HG03095 (cell line): ENCODE measurements at regions not wholly inside any gene's neighbourhood (a gene's known extent, or its start where the extent isn't known, plus 50 kb on each side); places are given as distances from the start of the nearest gene placed in this dataset.
"Not testable (repeated sequence)": the region's sequence is repeated elsewhere in the genome, so short reads cannot be mapped to it uniquely, and the experiment has no call there.

Experiments used
- ATAC-seq: cut with Tn5 transposase; IDR thresholded peaks from one replicate; pipeline ENCODE4 v1.9.1; 2021; ENCODE audit warnings: moderate library complexity; ENCODE audit not compliant: unreplicated experiment

DNA sequence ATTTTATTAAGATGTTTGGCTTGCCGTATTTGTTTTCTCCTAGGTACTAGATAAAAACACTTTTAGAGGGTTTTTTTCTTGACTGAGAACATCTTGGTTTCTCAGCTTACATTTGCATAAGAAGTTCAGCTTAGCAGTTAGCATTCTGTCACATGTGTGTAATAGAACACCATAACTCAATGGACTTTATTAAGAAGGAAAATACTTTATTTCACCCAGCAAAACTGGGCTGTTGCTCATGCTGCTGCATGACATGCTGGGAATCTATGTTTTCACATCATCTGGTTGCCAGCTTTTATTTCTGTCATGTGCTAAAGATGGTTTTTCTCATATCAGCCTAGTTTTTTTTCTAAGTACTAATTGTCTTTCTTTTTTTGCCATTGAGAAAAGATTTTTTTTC lies 144.6 kb downstream of the UTRN start:
- ATAC-seq, result no peak

DNA sequence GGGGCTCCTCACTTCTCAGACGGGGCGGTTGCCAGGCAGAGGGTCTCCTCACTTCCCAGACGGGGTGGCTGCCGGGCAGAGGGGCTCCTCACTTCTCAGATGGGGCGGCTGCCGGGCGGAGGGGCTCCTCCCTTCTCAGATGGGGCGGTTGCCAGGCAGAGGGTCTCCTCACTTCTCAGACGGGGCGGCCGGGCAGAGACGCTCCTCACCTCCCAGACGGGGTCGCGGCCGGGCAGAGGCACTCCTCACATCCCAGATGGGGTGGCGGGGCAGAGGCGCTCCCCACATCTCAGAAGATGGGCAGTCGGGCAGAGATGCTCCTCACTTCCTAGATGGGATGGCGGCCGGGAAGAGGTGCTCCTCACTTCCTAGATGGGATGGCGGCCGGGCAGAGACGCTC lies 148.3 kb downstream of the UTRN start:
- not testable (repeated sequence) for ATAC-seq

DNA sequence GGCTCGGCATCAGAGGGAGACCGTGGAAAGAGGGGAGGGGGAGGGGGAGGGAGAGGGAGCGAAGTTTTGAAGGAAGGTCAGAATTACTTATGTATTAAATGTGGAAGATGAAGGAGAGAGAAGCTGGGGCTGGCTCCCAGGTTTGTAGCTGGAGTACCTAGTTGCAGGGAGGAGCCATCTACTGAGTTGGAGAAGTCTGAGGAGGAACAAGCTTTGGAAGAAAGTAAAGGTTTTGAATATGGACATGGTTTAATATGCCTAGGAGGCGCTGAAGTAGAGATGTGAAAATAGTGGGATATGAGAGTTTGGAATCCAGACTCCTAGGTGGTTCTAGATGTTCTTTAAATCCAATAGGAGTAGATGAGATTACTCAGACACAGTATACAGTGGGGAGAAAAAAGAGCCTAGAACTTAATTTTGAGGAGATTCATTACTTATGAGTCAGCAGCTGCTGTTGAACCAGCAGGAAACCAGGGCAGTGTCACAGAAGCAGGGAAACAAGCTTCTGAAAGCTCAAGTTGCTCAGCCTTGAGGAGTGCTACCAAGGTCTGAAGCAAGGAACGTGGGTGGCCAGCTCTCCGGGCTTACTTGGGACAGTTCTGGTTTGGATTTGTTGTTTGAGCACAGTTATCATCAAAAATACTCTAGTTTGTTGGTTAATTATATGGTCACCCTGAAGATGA lies 149.3 kb downstream of the UTRN start:
- no peak for ATAC-seq

DNA sequence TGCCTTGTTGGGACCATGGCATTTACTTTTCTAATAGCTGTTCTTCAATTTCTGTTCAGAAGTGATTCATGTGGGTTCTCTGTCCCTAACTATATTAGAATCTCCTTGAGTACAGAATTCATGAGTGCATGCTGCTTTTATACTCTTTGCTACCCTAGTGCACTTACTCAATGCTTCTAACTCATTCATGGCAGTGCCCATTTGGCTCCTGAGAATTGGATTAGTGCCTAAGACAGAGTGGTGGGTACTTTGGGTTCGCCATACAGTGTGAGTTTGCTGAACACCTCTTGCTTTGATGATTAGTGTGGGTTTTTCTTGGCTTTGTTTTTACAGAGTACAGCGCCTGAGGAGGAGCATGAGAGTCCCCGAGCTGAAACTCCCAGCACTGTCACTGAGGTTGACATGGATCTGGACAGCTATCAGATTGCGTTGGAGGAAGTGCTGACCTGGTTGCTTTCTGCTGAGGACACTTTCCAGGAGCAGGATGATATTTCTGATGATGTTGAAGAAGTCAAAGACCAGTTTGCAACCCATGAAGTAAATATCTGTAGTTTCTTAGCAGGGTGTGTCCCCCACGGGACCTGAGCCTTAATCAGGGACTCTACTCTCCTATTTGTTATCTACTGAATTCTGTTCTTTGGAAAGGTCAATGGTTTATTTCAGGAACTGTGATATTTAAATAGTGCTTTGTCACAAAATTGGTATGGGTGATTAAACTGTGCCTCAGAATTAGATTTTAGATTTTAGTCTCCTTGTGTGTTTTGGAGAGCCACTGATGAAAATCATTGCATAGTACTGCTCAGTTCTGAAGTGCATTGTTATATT lies 150.7 kb downstream of the UTRN start:
- no peak for ATAC-seq

DNA sequence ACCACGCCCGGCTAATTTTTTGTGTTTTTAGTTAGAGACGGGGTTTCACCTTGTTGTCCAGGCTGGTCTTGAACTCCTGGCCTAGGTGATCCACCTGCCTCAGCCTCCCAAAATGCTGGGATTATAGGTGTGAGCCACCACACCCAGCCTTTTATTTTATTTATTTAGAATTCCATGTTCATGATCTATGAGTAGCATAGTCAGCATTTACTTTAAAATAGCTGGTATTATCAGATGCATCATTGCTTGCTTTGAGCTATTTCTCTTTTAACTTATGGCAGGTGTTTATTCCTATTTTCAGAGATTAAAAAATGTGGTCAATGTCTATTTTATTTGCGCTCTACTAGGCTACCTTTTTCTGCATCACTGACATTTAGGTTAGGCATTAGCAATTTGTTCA lies 152.0 kb downstream of the UTRN start:
- ATAC-seq, result no peak

DNA sequence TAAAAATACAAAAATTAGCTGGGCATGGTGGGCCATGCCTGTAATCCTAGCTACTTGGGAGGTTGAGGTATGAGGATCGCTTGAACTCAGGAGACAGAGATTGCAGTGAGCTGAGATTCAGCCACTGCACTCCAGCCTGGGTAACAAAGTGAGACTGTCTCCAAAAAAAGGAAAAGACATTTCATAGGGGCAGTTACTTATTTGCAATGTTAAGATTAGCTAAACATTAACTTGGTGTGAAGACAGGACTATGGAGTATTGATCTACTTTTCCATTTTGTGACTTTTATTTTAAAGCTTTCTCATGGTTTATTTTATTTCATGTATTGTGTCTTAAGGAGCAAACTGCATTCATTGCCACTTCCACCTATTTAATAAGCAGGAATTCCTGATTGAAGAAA lies 153.0 kb downstream of the UTRN start:
- ATAC-seq, result no peak

DNA sequence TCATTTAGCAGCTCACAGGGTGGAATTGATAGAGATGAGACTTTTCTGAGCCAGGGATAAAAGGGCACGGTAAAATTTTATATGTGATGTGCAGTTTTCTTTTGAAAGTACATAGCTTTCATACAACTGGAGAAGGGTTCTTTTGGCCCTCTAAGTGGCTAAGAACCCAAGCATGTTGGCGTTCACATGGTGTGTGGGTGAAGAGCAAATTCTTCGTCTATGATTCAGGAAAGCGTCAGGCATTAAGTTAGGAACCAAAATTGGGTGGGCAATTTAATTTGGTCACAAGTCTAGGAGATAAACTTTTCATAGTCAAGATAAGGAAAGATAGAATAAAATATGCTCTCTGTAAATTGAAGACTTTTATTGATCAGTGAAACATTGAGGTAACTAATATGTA lies 153.9 kb downstream of the UTRN start:
- no peak for ATAC-seq

DNA sequence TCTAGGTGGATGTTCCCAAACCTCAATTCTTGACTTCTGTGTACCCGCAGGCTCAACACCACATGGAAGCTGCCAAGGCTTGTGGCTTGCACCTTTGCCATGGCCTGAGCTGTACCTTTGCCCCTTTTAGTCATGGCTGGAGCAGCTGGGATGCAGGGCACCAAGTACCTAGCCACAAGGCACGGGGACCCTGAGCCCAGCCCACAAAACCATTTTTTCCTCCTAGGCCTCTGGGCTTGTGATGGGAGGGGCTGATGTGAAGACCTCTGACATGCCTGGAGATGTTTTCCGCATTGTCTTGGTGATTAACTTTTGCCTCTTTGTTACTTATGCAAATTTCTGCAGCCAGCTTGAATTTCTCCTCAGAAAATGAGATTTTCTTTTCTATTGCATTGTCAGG lies 156.7 kb downstream of the UTRN start:
- not testable (repeated sequence) for ATAC-seq

DNA sequence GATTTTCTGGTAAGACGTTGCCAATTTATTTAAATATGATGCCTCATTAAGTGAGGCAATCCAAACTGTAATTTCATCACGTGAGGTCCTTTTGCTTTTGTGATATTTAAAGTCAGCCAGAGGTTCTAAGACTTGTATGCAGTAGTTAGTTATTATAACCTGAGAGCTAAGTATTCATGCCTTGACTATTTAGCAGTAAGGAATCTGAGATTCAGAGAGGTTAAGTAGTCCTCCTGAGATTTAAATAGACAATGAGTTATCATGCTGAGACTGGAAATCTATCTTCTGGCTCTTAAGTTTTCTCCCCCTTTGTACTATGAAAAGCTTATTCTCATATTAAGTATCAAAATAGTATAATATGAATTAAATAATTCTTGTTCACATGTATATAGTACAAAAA lies 158.0 kb downstream of the UTRN start:
- no peak for ATAC-seq

DNA sequence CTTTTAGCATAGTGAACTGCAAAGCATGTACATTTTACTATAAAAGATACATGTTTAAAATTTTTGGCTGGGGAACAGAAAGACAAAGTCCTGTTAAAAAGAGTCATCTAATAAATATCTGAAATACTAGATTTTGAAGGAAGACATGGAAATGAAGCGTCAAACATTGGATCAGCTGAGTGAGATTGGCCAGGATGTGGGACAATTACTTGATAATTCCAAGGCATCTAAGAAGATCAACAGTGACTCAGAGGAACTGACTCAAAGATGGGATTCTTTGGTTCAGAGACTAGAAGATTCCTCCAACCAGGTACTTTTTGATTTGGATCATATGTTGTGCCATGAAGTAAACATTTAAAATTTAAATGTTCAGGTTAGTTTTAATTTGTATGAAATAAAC lies 162.3 kb downstream of the UTRN start:
- no peak for ATAC-seq

DNA sequence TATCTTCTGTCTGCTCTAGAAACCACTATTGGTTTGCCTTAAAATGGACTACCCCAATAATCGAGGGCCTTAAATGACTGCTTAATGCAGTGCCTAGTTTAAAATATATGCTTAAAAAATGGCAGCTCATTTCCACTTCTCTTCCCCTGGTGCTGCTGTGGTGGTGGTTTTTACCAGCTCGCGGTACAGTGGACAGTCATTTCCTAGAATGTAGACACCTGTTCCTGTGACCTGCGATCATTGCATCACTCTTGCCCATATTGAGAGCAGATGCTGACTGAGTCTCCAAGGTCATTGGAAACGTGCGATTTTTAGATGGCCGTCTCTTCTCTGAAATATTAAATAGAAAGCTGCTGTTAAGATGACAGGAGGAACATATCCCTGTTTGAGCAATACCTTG lies 164.1 kb downstream of the UTRN start:
- ATAC-seq, result no peak

DNA sequence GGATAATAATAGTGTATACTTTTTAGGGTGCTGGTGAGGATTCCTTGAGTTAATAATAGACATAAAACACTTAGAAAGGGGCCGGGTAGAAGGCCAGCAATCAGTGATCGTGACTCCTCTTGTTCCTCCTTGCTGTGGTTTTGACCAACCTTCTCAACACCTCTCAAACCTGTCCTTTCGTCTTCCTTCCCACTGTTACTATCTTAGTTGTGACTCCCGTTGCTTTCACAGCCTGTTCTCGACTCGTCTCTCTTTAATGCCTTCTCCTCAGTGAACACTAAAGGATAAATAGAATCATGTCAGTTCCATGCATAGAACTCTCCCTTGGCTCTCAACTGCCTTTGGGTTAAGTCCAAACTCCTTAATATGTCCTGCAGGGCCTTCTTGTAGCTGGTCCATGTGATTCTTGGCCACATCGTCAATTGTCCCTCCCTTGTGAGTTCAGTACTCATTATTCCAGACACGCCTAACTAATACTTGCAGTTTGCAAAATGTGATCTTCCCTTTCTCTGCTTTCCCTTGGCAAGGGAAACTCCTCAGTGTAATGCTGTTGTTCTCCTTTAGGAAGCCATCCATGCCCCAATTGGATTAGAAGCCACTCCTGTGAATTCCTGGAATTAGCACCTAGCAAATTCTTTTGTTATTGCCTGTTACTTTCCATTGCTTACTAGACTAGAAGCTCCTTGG lies 164.9 kb downstream of the UTRN start:
- ATAC-seq, result no peak

DNA sequence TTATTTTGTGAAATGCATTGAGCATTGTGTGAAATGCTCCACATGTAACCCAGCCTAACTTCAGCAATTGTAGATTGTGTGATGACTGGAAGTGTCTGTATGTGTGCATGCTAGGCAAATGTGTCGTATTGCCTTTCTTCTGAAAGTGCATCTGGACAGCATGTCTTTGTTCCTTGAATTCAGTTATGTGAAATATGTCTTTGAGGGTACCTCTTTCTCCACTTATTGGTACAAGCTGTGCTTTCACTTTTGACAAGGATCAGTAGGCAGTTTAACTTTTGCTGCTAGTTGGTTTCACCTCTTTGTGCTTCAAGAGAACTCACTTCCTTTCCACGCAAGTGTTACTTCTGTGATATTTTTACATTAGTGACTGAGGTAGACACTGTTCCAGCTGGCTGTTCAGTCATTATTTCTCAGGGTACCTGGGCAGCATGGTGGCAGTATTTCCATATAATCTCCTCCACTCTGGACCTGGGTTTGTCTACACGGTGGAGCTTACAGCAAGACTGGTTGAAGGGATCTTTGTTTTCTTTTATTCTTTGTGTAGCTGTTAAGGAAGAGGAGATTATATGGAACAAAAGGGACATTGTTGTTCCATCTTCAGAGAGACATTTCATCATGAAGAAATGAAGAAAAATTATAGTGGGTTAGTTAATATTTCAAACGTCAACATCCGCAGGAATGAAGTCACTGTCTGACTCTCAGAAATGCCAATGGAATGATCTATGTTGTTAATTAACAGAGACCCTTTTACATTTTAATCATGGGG lies 175.4 kb downstream of the UTRN start:
- peak; percentile 76 for ATAC-seq

DNA sequence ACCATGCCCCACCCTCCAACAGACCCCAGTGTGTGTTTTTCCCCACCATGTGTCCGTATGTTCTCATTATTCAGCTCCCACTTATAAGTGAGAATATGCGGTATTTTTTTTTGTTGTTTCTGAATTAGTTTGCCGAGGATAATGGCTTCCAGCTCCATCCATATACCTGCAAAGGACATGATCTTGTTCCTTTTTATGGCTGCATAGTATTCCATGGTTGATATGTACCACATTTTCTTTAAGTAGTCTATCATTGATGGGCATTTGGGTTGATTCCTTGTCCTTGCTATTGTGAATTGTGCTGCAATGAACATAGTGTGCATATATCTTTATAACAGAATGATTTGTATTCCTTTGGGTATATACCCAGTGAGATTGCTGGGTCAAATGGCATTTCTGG lies 176.9 kb downstream of the UTRN start:
- no peak for ATAC-seq

DNA sequence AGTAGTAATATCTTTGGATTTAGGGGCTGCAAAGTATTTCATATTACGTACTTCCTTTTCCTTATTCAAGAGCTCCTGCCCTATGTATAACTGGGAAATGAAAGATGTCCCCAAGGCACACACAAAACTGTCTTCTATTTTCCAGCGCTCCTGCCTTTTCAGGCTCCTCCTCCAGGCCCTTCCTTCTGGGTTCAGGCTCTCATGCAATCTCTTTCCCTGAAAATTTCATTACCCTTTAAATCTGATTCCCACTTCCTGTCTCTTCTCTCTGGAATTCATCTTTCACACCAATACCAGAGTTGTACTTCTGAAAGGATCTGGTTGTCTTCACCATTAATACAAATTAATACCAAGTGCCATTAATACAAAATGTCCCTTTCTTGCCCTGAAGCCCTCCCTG lies 181.6 kb downstream of the UTRN start:
- ATAC-seq, result no peak

DNA sequence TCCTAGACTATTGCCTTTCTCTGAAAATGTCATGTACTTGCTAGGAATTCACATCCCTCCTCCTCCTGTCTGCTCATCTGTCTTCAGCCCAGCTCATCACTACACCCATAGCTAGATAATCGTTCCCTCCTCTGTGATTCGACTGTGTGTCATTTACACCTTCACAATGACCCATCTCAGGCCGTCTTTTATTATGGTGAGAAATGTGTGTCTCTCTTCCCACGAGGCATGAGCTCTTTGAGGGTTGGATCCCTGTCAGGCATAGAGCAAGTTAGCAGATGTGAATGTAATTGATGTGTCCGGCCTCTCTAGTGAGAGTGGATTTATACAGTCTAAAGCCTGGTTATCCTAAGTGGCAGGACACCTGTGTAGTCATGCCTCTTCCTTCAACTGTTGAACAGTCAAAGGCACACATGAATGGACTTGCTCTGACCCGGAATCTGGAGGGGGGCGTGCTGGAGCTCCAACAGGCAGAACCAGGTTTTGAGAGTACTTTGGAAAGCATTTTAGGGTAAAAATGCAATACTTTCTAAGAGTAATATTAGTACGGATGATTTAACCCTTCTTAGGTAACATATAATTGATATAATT lies 182.1 kb downstream of the UTRN start:
- no peak for ATAC-seq

DNA sequence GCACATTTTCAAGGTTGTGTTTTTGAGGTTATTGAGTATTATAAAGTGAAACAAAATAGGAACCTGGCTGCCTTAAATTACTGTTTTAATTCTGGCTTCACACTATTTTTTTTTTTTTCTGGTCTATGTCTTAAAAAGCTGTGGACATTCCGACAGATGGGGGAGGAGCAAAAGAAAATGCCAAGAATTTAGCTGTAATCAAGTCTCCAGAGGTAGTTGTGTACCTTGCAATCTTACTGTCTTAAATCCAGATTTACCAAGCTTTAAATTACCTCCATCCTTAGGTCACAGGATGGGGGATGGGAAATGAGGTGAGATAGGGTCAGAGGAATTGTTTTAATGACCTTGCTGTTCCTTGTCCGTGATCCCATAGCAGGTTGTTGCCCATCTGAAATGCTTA lies 182.8 kb downstream of the UTRN start:
- ATAC-seq, result no peak

DNA sequence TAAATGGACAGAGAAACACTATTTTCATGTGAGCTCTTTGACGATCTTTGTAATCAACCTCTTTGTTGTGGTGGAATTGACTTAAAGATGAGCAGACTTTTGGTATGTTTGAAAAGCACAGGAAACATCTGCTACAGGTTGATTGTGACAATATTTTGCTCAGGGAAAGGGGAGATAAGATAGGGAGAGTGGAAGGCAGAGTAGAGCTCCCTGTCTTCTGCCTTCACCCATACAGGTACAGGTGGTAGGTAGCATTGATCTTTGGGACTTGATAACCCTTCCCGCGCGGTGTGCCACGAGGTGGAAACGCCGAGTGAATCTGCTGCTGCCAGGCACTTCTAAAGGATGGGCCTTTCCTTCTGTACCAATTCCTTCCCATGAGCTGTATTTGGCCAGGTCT lies 183.6 kb downstream of the UTRN start:
- ATAC-seq, result no peak

DNA sequence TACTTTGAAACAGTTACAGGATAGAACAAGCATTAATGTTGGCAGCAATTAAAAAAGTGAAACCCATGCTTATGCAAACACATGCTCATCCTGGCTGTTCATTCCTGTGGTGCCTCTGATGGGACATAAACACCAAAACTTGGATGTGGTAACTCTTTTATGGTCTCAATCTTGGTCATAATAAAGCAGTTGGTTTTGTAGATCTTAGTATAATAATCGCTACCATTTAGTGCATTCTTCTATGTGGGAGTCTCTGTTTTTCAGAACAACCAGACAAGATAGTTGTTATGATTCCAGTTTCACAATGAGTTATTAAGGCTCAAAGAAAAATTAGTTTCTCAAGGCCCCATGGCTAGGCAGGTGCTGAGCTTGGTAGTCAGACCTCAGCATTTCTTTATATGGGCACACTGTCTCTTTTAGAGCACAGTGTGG lies 184.0 kb downstream of the UTRN start:
- peak; percentile 79 for ATAC-seq

DNA sequence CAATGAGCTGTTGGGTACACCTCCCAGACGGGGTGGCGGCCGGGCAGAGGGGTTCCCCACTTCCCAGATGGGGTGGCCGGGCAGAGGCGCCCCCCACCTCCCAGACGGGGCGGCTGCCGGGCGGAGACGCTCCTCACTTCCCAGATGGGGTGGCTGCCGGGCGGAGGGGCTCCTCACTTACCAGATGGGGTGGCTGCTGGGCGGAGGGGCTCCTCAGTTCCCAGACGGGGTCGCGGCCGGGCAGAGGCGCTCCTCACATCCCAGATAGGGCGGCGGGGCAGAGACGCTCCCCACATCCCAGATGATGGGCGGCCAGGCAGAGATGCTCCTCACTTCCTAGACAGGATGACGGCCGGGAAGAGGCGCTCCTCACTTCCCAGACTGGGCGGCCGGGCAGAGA lies 185.1 kb downstream of the UTRN start:
- not testable (repeated sequence) for ATAC-seq

DNA sequence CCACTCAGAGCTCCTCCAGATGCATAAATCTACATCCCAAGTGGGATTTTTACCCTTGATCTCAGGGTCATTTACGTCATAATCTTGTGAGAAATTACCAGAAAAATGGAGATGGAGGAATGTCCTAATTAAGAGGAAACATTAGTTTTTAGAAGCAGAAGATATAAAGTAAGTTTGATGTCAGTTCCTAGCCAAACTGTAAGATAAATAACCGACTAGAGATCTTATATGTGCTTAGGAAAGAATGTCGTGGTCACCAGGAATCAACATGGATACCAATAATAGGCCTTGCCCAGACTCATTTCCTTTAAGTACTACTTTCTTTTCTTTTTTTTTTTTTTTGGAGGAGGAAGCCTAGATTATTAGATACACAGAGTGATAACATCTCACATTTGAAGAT lies 186.9 kb downstream of the UTRN start:
- no peak for ATAC-seq
